B cell (primary cell): ENCODE measurements at regions not wholly inside any gene's neighbourhood (a gene's known extent, or its start where the extent isn't known, plus 50 kb on each side); places are given as distances from the start of the nearest gene placed in this dataset.

Experiments used
- CTCF ChIP-seq: fragments of 200-600 bp; IDR thresholded peaks from one replicate; pipeline ENCODE4 v1.8.0; 2022; ENCODE audit warnings: antibody characterized with exemption, mild to moderate bottlenecking
- EZH2 ChIP-seq: IDR thresholded peaks from 2 replicates; pipeline ENCODE4 v1.6.1; 2012; ENCODE audit warnings: borderline replicate concordance, low read depth, mild to moderate bottlenecking, moderate library complexity, low read length; ENCODE audit not compliant: insufficient read depth, poor library complexity, severe bottlenecking

DNA sequence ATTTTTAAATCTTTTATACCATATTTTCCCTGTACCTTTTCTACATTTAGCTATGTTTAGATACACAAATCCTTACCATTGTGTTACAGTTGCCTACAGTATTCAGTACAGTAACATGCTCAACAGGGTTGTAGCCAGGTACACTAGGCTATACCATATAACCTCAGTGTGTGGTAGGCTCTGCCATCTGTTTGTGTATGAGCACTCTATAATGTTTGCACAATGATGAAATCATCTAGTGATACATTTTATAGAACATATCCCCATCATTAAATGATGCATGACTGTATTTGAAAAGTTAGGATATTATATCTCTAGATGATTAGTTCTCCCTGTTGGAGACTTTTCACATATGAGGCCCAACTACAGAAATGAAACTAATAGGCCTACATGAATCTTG, 188.6 kb downstream of the STK31 start:
- TF ChIP-seq EZH2 = no peak
- TF ChIP-seq CTCF = no peak
